Muscle of leg (tissue), 3 donors: ENCODE measurements at regions not wholly inside any gene's neighbourhood (a gene's known extent, or its start where the extent isn't known, plus 50 kb on each side); places are given as distances from the start of the nearest gene placed in this dataset.
A peak's percentile ranks its signal among the peaks of the same experiment; 100 is the strongest.

Experiments used
- DNase-seq: peaks from one replicate; pipeline ENCODE4 v3.0.0; 2013
- H3K27ac ChIP-seq: one replicate; pipeline ENCODE4 v1.5.1; 2013; ENCODE audit warnings: mild to moderate bottlenecking, low read length, control low read depth
- H3K27me3 ChIP-seq: one replicate; pipeline ENCODE4 v1.6.1; 2013; ENCODE audit warnings: low read length; ENCODE audit not compliant: control insufficient read depth, insufficient read depth
- H3K36me3 ChIP-seq: one replicate; pipeline ENCODE4 v1.6.1; 2013; ENCODE audit warnings: low read length; ENCODE audit not compliant: control insufficient read depth, insufficient read depth
- H3K4me1 ChIP-seq: one replicate; pipeline ENCODE4 v1.6.1; 2013; ENCODE audit warnings: low read length; ENCODE audit not compliant: control insufficient read depth, insufficient read depth
- H3K4me3 ChIP-seq: one replicate; pipeline ENCODE4 v1.5.1; 2013; ENCODE audit warnings: low read length, control low read depth
- H3K9me3 ChIP-seq: replicated peaks from 2 replicates; pipeline ENCODE4 v1.6.1; 2013; ENCODE audit warnings: low read depth, low read length; ENCODE audit not compliant: control insufficient read depth
- WGBS: methylation state at CpG from one replicate; pipeline ENCODE4 v1.1.5; 2013; ENCODE audit warnings: missing lambda C conversion rate; ENCODE audit not compliant: insufficient coverage; 5-methylcytosine and 5-hydroxymethylcytosine counted together

DNA sequence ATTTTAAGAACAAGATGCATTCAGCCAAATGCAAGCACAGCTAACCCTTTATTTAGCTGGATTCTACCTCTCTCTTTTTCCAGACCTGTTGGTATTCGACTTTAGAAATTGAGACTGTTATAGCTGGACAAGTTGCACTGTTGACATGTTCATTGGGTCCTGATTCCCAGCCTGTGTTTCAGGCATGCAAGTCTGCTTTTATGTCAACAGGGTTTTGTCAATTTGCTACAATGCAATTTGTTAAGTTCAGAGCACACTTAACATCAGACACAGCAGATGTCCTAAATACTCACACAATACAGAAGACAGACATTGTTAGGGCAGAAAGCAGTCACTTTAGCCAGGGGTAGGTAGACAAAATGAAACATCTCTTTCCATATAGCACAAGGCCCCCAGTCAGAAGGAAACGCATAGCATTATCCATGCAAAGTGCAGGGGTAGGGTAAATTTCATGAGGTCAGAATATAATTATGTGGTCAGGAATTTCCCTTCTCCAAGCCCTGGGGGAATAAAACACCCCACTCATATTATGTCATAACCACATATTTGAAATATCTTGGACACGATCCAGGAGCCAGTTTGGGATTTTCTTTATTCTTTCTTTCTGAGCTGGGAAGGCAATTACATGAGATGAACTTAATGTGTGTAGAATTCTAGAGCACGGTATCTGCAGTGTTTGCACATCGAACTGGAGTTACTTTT, 504.1 kb downstream of the NTRK3 start:
- Histone ChIP-seq H3K4me3 (no peak overlapping the region), H3K27ac (no peak overlapping the region), H3K9me3 (no peaks in the 10 kb centered on the region), H3K36me3 (no peaks in the 10 kb centered on the region), H3K4me1 (no peaks in the 10 kb centered on the region), H3K27me3 (no peaks in the 10 kb centered on the region)
- DNase-seq = peak; percentile 56
- no CpG with 5 or more reads among the region's 5 CpGs for WGBS

DNA sequence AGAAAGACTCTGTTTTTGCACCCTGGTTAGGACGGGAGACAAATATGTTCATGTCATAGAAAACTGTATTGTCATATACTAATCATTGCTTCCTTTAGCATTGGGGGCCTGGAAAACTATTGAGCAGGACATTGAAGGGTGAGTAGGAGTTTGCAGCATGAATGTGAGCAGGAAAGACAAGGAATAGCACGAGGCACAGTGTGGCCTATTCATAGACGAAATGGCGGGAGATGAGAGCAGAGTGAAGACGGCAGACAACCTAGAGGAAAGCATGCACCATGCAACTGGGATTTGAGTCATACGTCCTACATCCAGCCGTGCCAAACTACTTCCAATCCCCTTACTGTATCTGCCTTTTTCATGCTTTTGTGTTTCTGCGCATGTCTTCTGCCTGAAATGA, 508.1 kb downstream of the NTRK3 start:
- Histone ChIP-seq H3K9me3 (no peaks in the 10 kb centered on the region), H3K27ac (no peak overlapping the region), H3K27me3 (no peaks in the 10 kb centered on the region), H3K4me1 (no peaks in the 10 kb centered on the region), H3K4me3 (no peak overlapping the region), H3K36me3 (no peaks in the 10 kb centered on the region)
- 73% methylated on average over 7 of the region's 8 CpGs for WGBS
- no peak for DNase-seq

DNA sequence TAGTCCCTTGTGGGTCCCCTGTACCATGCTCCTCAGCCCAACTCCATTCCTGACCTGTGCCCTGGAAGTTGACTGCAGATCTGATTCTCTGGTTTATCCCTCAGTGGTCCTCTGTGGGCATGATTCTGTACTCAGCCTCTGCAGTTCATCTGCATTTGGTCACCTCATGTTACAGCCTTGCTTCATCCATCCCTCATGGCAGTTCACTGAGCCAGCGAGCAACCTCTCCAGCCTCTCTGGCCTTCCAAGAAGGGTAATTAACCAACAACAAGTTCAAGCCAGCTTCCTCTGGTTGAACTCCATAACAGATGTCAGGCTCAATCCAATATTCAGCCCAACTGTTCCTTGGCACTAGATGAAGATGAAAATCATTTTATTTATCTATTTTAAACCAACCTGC, 509.5 kb downstream of the NTRK3 start:
- Histone ChIP-seq H3K27me3 (no peaks in the 10 kb centered on the region), H3K4me1 (no peaks in the 10 kb centered on the region), H3K36me3 (no peaks in the 10 kb centered on the region), H3K4me3 (no peak overlapping the region), H3K9me3 (no peaks in the 10 kb centered on the region), H3K27ac (no peak overlapping the region)
- DNase-seq = no peak
- WGBS = 50% methylated on average over 1 of the region's 1 CpG

DNA sequence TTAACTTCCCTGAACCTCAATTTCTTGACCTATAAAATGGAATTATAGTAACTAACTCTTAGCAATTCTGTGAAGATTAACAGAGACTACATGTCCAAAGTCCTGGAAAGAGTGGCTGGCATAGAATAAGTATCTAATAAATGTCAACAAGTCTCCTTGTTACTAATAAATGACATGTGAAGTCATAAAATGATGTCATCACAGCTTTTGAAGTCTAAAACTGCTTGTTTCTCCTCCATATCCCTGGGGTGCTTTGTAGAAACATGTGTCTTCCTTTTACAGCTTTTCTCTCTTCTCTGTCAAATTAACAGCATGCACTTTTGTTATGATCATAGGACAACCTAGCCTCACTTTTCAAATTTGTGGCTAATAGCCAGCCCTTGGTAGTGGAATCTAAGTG, 510.2 kb downstream of the NTRK3 start:
- no peak overlapping the region for H3K27ac ChIP-seq
- DNase-seq = peak; percentile 48
- H3K36me3 ChIP-seq = no peaks in the 10 kb centered on the region
- no peaks in the 10 kb centered on the region for H3K9me3 ChIP-seq
- no peak overlapping the region for H3K4me3 ChIP-seq
- H3K27me3 ChIP-seq = no peaks in the 10 kb centered on the region
- H3K4me1 ChIP-seq = no peaks in the 10 kb centered on the region

DNA sequence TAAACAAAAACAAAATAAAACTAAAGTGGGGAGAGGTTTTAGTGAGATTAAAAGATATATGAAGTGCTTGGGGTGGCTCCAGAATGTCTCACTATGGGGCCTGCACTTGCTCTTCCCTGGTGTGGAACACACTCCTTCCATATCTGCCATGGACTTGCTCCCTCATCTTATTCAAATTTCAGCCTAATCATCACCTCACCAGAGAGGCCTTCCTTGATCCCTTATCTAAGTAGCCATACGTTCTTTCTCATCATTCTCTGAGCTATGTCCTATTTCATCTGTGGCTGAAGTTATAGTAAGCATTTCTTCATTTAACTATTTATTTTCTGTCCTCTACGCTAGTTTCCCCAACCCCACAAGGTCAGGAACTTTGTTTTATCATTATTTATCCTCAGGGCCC, 511.7 kb downstream of the NTRK3 start:
- no peak overlapping the region for H3K4me3 ChIP-seq
- no CpG with 5 or more reads among the region's 2 CpGs for WGBS
- H3K4me1 ChIP-seq = no peaks in the 10 kb centered on the region
- H3K36me3 ChIP-seq = no peaks in the 10 kb centered on the region
- peaks cover 2% of the 10 kb centered on the region for H3K27me3 ChIP-seq
- DNase-seq = no peak
- no peak overlapping the region for H3K27ac ChIP-seq
- no peaks in the 10 kb centered on the region for H3K9me3 ChIP-seq

DNA sequence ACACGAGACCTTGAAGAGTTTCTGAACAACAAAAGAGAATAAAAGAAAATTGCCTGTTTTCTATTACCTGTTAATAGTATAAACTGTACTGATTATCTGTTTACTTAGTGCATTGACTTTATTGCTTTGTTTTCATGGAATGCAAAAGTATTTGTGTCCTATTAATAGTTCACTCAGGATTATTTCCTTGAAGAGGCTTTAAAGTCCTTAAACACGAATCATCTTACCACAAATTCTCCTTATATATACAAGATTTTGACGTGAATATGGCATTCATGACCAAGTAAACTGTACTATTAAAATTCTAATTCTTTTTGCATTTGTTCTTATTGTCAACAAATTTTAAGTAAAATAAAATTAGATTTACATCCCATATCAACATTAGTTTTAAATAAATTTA, 513.0 kb downstream of the NTRK3 start:
- Histone ChIP-seq H3K9me3 (no peaks in the 10 kb centered on the region), H3K4me1 (no peaks in the 10 kb centered on the region), H3K27me3 (peaks cover 2% of the 10 kb centered on the region), H3K4me3 (no peak overlapping the region), H3K27ac (no peak overlapping the region), H3K36me3 (no peaks in the 10 kb centered on the region)
- WGBS = no CpG with 5 or more reads among the region's 3 CpGs
- DNase-seq = no peak

DNA sequence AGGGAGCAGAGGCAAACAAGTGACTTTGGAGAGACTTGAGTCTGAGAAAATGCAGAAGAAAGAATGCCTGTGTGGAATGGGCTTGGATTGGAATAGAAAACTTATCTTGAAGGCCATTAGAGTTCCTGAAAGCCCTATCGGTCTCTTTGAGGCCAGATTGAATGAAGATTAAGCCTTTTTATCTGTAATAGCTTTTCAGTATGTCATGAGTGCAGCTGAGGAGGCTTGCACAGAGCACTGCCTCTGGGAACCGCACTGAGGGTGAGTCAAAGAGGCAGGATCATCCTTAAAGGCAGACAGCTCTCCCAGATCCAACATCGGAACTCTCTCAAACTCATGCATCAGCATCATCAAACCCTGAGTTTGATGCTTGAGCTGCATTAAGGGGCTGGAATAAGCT, 515.2 kb downstream of the NTRK3 start:
- DNase-seq = no peak
- no peaks in the 10 kb centered on the region for H3K9me3 ChIP-seq

DNA sequence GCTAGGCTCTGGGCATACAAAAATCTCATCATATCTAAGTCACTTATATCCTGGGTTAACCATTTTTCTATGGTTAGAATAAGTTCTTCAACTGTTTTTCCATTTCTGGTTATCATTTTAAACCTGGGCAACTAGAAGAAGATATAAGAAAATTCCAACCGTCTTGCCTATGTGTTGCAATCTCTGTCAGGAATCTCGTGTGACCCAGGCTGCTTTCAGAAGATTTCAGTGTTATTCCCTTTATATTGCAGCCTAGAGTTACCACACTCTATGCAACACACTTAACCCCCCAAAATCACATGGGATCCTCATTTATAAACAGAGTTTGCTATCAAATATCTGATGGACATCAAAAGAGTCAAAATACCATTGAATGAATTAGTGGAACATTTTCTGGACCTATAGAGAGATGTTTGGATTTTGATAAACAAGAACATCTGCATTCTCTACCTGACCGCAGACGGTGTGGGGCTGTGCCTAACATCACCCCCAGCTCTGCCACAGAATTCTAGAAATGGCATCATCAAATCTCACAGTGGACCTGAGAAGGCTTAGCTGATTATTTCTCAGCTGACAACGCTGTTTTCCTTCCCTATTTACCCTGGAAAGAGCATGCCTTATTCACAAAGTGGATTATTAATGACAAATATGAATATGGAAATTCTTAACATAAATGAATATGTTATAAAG, 515.7 kb downstream of the NTRK3 start:
- no peaks in the 10 kb centered on the region for H3K9me3 ChIP-seq
- peaks cover 2% of the 10 kb centered on the region for H3K4me1 ChIP-seq
- H3K27ac ChIP-seq = no peak overlapping the region
- H3K27me3 ChIP-seq = peaks cover 2% of the 10 kb centered on the region
- no peak for DNase-seq
- H3K4me3 ChIP-seq = no peak overlapping the region
- WGBS = 73% methylated on average over 3 of the region's 5 CpGs
- no peaks in the 10 kb centered on the region for H3K36me3 ChIP-seq

More for the DNA sequence above, 515.2 kb downstream of the NTRK3 start:
- no peaks in the 10 kb centered on the region for H3K4me1 ChIP-seq
- no peak overlapping the region for H3K4me3 ChIP-seq
- H3K36me3 ChIP-seq = no peaks in the 10 kb centered on the region
- peaks cover 2% of the 10 kb centered on the region for H3K27me3 ChIP-seq
- H3K27ac ChIP-seq = no peak overlapping the region
- WGBS = 100% methylated on average over 1 of the region's 3 CpGs

DNA sequence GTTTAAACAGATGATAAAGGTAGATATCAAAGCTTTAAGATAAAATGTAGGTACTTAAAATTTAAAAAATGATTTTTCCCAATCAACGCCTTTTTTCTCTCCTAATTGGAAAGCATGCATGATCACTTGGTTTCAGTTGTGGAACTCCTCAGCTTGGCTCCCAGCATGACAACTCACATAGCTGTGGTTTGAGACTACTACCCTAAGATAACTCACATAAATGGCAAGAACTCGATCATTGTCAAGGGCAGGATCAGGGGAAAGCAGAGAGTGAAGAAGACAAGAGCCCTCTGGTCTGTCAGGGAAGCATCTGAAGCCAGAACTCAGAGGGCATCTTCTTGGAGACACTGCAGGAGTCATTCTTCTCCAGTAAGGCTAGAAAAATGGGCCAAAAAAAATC, 516.7 kb downstream of the NTRK3 start:
- Histone ChIP-seq H3K27me3 (peaks cover 2% of the 10 kb centered on the region), H3K36me3 (no peaks in the 10 kb centered on the region), H3K27ac (no peak overlapping the region), H3K4me3 (no peak overlapping the region), H3K9me3 (no peaks in the 10 kb centered on the region), H3K4me1 (peaks cover 11% of the 10 kb centered on the region)
- 100% methylated on average over 1 of the region's 2 CpGs for WGBS
- no peak for DNase-seq

DNA sequence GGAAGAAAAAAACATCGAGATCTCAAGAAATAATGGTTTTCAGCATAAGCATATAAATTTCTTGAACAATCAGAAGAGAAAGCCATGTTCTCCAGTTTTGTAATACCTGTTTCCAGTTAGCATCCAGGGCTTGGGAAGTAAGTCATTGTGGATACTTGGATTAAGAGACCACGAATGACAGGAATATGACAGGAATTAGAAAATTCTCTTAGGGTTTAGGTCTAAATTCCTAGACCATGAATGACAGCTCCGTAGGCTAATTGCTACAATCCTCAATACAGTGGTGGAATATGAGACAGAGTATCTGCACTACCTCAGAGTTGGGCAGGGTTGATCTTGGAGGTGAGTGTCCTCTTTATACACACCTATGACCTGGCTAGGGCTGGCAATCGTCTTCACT, 517.5 kb downstream of the NTRK3 start:
- WGBS = no CpG with 5 or more reads among the region's 4 CpGs
- H3K27me3 ChIP-seq = peaks cover 2% of the 10 kb centered on the region
- no peak overlapping the region for H3K27ac ChIP-seq
- H3K4me3 ChIP-seq = no peak overlapping the region
- no peak for DNase-seq
- no peaks in the 10 kb centered on the region for H3K9me3 ChIP-seq
- H3K4me1 ChIP-seq = peaks cover 12% of the 10 kb centered on the region
- H3K36me3 ChIP-seq = no peaks in the 10 kb centered on the region
